Ovary (tissue), 7 donors: ENCODE measurements at regions not wholly inside any gene's neighbourhood (a gene's known extent, or its start where the extent isn't known, plus 50 kb on each side); places are given as distances from the start of the nearest gene placed in this dataset.

Source experiments
- DNase-seq, 5 donors: peaks; one replicate each; pipeline ENCODE4 v3.0.0-alpha.2; 2019 to 2020
- H3K27ac ChIP-seq, 2 donors: fragments of 200-600 bp; one replicate each; pipeline versions ENCODE4 v1.5.1 to v1.8.0; 2019 to 2022
- H3K27me3 ChIP-seq: fragments of 200-600 bp; one replicate; pipeline ENCODE4 v1.8.0; 2022
- H3K36me3 ChIP-seq: fragments of 200-600 bp; sonication (generic); one replicate; pipeline ENCODE4 v1.5.1; 2019
- H3K4me1 ChIP-seq: one replicate; pipeline ENCODE4 v1.8.1; 2013; ENCODE audit warnings: mild to moderate bottlenecking, moderate library complexity; ENCODE audit not compliant: insufficient read depth
- H3K4me3 ChIP-seq: fragments of 200-600 bp; sonication (generic); one replicate; pipeline ENCODE4 v1.5.1; 2017
- H3K9me3 ChIP-seq, 2 donors: fragments of 200-600 bp in 1 of 2; sonication (generic) in 1 of 2; one replicate each; pipeline versions ENCODE4 v1.5.1 to v1.8.1; 2013 to 2019; ENCODE audit warnings: mild to moderate bottlenecking in 1 of 2, moderate library complexity in 1 of 2
- EP300 ChIP-seq: sonication (generic); formaldehyde crosslinking; IDR thresholded peaks from one replicate; pipeline ENCODE4 v1.6.1; 2017; ENCODE audit warnings: antibody characterized with exemption
- POLR2A ChIP-seq: fragments of 450-650 bp; IDR thresholded peaks from one replicate; pipeline ENCODE4 v1.6.1; 2017; ENCODE audit warnings: antibody characterized with exemption, mild to moderate bottlenecking, moderate library complexity
- WGBS, 3 donors: extraction: QIAGEN DNeasy Blood & Tissue Kit in 1 of 3; methylation state at CpG; one replicate each; pipeline versions ENCODE4 v1.1.5 to v1.1.7; 2013 to 2017; 5-methylcytosine and 5-hydroxymethylcytosine counted together
- intact Hi-C, 4 donors: fragments of 100-400 bp; cut with DNase I; formaldehyde crosslinking; loops; one replicate each; pipeline versions ENCODE4 v1.11.0 to v1.15.1; 2022 to 2023
- TF ChIP-seq, protein P1 (sequence below), 3 donors: fragments of 450-650 bp in 2 of 3; fragments of 200-600 bp in 1 of 3; IDR thresholded peaks; one replicate each; pipeline versions ENCODE4 v1.5.1 to v1.8.0; 2016 to 2022; ENCODE audit warnings: antibody characterized with exemption in 3 of 3, mild to moderate bottlenecking in 1 of 3
- donor health status: DM: no; HTN: no; CAD: no; lungs with moderate emphysema.
- donor health status: DM: no; HTN: no; CAD: no.
- donor health status: Bipolar disorder and iron deficiency.
- donor health status: DM: no; HTN: no; CAD: no.
- donor health status: DM: yes; HTN: yes; CAD: no.

- WGBS, 3 donors = 59 to 69% (median 61%) methylated on average over 4 of the region's 4 CpGs
- no peak for DNase-seq
- peak overlapping the region in 1 of 2 donors; percentile 23 for H3K27ac ChIP-seq
These were observed 71.3 kb downstream of the SOWAHC start for GRCh38 chr2:109685453-109685852.

DNA sequence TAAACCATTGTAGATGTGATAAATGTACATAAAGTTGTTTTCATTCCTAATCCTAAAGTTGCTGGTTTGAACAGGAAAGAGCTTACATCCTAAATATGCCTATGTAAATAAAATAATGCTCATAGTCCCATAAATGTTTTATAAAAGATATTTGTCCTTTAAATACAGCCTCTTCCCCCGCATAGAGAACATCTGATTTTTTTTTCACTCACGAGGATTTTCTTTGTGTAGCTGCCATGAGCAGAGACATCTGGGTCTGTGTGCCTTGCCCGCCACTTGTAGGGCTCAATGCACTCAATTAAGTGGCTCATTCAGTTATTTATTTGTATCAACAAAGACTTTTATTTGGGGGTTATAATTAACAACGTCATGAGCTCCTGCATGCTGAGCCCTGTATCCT lies 72.8 kb downstream of the SOWAHC start:
- no peaks in the 10 kb centered on the region for H3K27me3 ChIP-seq
- intact Hi-C loops = no loop called here
- 59 to 72% (median 68%) methylated on average over 4 of the region's 4 CpGs for WGBS, 3 donors
- no peak overlapping the region for H3K27ac ChIP-seq
- TF ChIP-seq EP300 (no peak), POLR2A (no peak)
- TF ChIP-seq, protein P1, sequence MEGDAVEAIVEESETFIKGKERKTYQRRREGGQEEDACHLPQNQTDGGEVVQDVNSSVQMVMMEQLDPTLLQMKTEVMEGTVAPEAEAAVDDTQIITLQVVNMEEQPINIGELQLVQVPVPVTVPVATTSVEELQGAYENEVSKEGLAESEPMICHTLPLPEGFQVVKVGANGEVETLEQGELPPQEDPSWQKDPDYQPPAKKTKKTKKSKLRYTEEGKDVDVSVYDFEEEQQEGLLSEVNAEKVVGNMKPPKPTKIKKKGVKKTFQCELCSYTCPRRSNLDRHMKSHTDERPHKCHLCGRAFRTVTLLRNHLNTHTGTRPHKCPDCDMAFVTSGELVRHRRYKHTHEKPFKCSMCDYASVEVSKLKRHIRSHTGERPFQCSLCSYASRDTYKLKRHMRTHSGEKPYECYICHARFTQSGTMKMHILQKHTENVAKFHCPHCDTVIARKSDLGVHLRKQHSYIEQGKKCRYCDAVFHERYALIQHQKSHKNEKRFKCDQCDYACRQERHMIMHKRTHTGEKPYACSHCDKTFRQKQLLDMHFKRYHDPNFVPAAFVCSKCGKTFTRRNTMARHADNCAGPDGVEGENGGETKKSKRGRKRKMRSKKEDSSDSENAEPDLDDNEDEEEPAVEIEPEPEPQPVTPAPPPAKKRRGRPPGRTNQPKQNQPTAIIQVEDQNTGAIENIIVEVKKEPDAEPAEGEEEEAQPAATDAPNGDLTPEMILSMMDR (IDR thresholded peaks at IDR 0.05) = no peak
- H3K4me3 ChIP-seq = no peak overlapping the region
- peaks cover 26% of the 10 kb centered on the region for H3K4me1 ChIP-seq
- no peaks in the 10 kb centered on the region for H3K9me3 ChIP-seq
- H3K36me3 ChIP-seq = no peaks in the 10 kb centered on the region
- no peak for DNase-seq

More at GRCh38 chr2:109685453-109685852, 71.3 kb downstream of the SOWAHC start:
- H3K9me3 ChIP-seq = no peaks in the 10 kb centered on the region
- intact Hi-C loops = no loop called here
- no peaks in the 10 kb centered on the region for H3K36me3 ChIP-seq
- TF ChIP-seq, protein P1 (IDR thresholded peaks at IDR 0.05) = no peak
- TF ChIP-seq EP300 (no peak), POLR2A (no peak)
- H3K4me1 ChIP-seq = peaks cover 14% of the 10 kb centered on the region
- H3K4me3 ChIP-seq = no peak overlapping the region
- H3K27me3 ChIP-seq = no peaks in the 10 kb centered on the region

- H3K36me3 ChIP-seq = no peaks in the 10 kb centered on the region
- H3K9me3 ChIP-seq = no peaks in the 10 kb centered on the region
- peak in 1 of 5 donors; percentile 0 for DNase-seq
- 67 to 70% (median 69%) methylated on average over 5 of the region's 5 CpGs for WGBS, 3 donors
- intact Hi-C loops = no loop called here
- no peak for TF ChIP-seq EP300
- TF ChIP-seq, protein P1 (IDR thresholded peaks at IDR 0.05) = no peak
- TF ChIP-seq POLR2A = no peak
- H3K27ac ChIP-seq = peak overlapping the region in 1 of 2 donors; percentile 86
- H3K4me3 ChIP-seq = no peak overlapping the region
- no peaks in the 10 kb centered on the region for H3K27me3 ChIP-seq
- peaks cover 36% of the 10 kb centered on the region for H3K4me1 ChIP-seq
These were observed 75.2 kb downstream of the SOWAHC start for GRCh38 chr2:109689182-109689930.

- peak overlapping the region in 1 of 2 donors; percentile 86 for H3K27ac ChIP-seq
- intact Hi-C loops = loop anchor here in 2 of 4 donors (10.0 kb wide), 1 partner anchor 75 kb away; the partner anchor contains the start of genes SEPTIN10 (in 2 of the 2) and SOWAHC (in 2 of the 2)
- H3K27me3 ChIP-seq = no peaks in the 10 kb centered on the region
- H3K4me1 ChIP-seq = peaks cover 36% of the 10 kb centered on the region
- no peaks in the 10 kb centered on the region for H3K9me3 ChIP-seq
- DNase-seq = peak in 1 of 5 donors; percentile 17
- H3K4me3 ChIP-seq = no peak overlapping the region
- WGBS, 3 donors = 86 to 94% (median 89%) methylated on average over 9 of the region's 9 CpGs
- TF ChIP-seq EP300 (no peak), POLR2A (no peak)
- TF ChIP-seq, protein P1 (IDR thresholded peaks at IDR 0.05) = no peak
- no peaks in the 10 kb centered on the region for H3K36me3 ChIP-seq
These were observed 75.8 kb downstream of the SOWAHC start for GRCh38 chr2:109689973-109690372.
